ENCODE measurements at regions not wholly inside any gene's neighbourhood (a gene's known extent, or its start where the extent isn't known, plus 50 kb on each side); places are given as distances from the start of the nearest gene placed in this dataset.

DNA sequence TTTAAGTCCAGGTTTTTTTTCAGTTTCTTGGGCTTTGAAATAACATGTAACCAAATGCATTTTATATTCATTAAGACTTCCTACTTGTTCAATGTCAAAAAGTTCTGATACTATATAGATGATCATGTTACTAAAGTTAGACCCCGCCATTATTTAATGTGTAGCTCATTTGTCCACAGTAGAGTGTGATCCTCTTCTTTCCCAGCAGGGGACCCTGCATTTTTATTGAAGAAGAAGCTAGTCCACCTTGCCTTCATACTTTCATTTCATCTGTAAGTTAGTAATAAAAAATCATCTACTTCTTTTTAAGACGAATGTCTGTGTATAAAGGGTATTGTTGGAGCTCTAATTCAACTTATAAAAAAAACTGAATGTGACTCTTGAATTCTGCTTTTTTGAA is 404.6 kb downstream of the SI start:
- no peaks in the 10 kb centered on the region for H3K4me1 ChIP-seq
- H3K27ac ChIP-seq: no peak overlapping the region
- no peak for ATAC-seq
- no peaks in the 10 kb centered on the region for H3K9me3 ChIP-seq
- no peak for TF ChIP-seq POLR2AphosphoS5 (IDR thresholded peaks at IDR 0.05)
- no peak for TF ChIP-seq EP300 (IDR thresholded peaks at IDR 0.05)
- TF ChIP-seq POLR2A (IDR thresholded peaks at IDR 0.05): no peak
- no peak overlapping the region for H3K4me3 ChIP-seq
- no peaks in the 10 kb centered on the region for H3K27me3 ChIP-seq
- H3K36me3 ChIP-seq: no peaks in the 10 kb centered on the region
- 70 to 79% methylated on average over 2 of the region's 2 CpGs for WGBS, 2 donors (ENCODE audit: low coverage in 1 of 2)

DNA sequence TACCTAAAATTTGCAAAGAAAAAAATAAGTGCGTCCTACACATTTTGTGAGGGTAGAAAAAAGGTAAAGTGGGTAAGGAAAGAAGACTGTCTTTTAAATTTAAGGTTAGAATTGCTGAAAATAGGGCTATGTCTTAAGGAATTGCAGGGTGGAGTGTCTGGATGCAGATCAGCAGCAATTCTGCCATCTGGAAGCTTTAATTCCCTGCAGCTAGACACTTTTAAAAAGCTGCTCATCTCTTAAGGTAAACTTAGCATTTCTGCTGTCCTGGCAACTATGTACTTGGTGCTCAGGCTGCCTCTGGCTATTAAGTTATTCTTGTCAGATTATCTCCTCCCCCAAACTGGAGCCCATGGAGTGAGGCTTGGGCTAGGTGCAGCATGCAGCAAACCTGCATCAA is 420.2 kb downstream of the SI start:
- WGBS, 2 donors (ENCODE audit: low coverage in 1 of 2): 67 to 78% methylated on average over 1 of the region's 1 CpG
- no peaks in the 10 kb centered on the region for H3K9me3 ChIP-seq
- no peaks in the 10 kb centered on the region for H3K4me1 ChIP-seq
- H3K27me3 ChIP-seq: no peaks in the 10 kb centered on the region
- ATAC-seq: no peak
- no peak overlapping the region for H3K27ac ChIP-seq
- no peaks in the 10 kb centered on the region for H3K36me3 ChIP-seq
- no peak overlapping the region for H3K4me3 ChIP-seq
- TF ChIP-seq, protein P1, sequence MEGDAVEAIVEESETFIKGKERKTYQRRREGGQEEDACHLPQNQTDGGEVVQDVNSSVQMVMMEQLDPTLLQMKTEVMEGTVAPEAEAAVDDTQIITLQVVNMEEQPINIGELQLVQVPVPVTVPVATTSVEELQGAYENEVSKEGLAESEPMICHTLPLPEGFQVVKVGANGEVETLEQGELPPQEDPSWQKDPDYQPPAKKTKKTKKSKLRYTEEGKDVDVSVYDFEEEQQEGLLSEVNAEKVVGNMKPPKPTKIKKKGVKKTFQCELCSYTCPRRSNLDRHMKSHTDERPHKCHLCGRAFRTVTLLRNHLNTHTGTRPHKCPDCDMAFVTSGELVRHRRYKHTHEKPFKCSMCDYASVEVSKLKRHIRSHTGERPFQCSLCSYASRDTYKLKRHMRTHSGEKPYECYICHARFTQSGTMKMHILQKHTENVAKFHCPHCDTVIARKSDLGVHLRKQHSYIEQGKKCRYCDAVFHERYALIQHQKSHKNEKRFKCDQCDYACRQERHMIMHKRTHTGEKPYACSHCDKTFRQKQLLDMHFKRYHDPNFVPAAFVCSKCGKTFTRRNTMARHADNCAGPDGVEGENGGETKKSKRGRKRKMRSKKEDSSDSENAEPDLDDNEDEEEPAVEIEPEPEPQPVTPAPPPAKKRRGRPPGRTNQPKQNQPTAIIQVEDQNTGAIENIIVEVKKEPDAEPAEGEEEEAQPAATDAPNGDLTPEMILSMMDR (IDR thresholded peaks at IDR 0.05): no peak
- TF ChIP-seq POLR2AphosphoS5 (IDR thresholded peaks at IDR 0.05) (no peak), EP300 (IDR thresholded peaks at IDR 0.05) (no peak), POLR2A (IDR thresholded peaks at IDR 0.05) (no peak)

DNA sequence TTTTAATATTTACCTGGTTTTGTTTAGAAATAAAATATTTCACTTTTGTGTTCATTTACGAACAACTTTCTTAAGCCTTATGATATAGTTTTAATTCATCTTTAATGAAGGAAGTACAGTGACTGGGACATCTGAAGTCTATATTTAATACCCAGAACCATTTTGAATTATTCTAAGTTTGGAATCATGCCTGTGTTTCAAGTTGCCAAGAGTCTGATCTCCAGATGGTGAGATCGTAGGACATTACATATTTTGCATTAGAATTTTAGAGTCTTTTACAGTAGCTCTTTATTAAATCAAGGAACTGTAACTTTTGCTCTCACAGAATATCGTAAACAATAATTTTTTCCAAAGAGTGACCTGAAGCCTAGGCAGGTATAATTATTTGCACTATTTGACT is 420.7 kb downstream of the SI start:
- WGBS, 2 donors (ENCODE audit: low coverage in 1 of 2): 58 to 70% methylated on average over 3 of the region's 3 CpGs
- ATAC-seq: no peak
- TF ChIP-seq POLR2AphosphoS5 (IDR thresholded peaks at IDR 0.05) (no peak), POLR2A (IDR thresholded peaks at IDR 0.05) (no peak), EP300 (IDR thresholded peaks at IDR 0.05) (no peak)
- TF ChIP-seq, protein P1 (IDR thresholded peaks at IDR 0.05): no peak
- no peaks in the 10 kb centered on the region for H3K9me3 ChIP-seq
- no peak overlapping the region for H3K4me3 ChIP-seq
- no peaks in the 10 kb centered on the region for H3K36me3 ChIP-seq
- no peaks in the 10 kb centered on the region for H3K27me3 ChIP-seq
- H3K4me1 ChIP-seq: no peaks in the 10 kb centered on the region
- no peak overlapping the region for H3K27ac ChIP-seq

DNA sequence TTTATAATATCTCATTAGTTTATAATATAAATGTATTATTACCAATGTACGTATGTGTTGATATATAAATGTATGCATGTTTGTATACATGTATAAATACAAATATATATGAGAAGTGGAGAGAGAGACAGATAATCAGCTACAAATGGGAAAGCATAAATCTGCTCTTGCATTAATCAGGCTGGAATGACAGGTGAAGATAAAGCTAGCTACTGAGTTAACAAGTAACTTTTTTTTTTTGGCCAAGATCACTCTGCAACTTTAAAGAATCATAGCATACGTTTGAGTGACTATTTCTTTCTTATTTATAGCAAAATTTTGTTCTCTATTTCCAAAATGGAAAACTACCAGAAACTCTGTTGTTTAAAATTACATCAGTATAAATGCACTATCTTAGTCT is 422.8 kb downstream of the SI start:
- Histone ChIP-seq H3K9me3 (no peaks in the 10 kb centered on the region), H3K27me3 (no peaks in the 10 kb centered on the region), H3K36me3 (no peaks in the 10 kb centered on the region), H3K27ac (no peak overlapping the region), H3K4me3 (no peak overlapping the region), H3K4me1 (no peaks in the 10 kb centered on the region)
- TF ChIP-seq POLR2A (IDR thresholded peaks at IDR 0.05) (no peak), POLR2AphosphoS5 (IDR thresholded peaks at IDR 0.05) (no peak), EP300 (IDR thresholded peaks at IDR 0.05) (no peak)
- TF ChIP-seq, protein P1 (IDR thresholded peaks at IDR 0.05): no peak
- WGBS, 2 donors (ENCODE audit: low coverage in 1 of 2): 55 to 63% methylated on average over 2 of the region's 2 CpGs
- no peak for ATAC-seq

DNA sequence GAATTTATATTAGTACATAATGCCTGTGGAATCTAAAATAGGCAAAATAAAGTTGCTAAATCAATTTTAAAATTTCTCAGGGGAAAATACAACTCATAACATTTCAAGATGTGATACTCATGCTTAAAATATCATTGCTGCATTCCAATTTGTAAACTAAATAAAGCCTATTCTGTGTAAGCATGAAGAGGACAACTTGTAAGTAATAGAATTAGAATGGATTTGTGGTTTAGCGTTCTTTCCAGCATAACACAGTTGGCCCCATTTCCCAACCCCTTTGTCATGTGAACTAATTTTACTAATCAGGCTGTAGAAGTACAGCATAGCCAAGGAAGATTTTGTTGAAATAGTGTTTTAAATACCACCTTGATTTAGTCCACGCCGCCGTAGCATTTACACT is 437.2 kb downstream of the SI start:
- 73 to 82% methylated on average over 4 of the region's 4 CpGs for WGBS, 2 donors (ENCODE audit: low coverage in 1 of 2)
- Histone ChIP-seq H3K4me1 (no peaks in the 10 kb centered on the region), H3K9me3 (no peaks in the 10 kb centered on the region), H3K27me3 (no peaks in the 10 kb centered on the region), H3K4me3 (no peak overlapping the region), H3K27ac (no peak overlapping the region), H3K36me3 (no peaks in the 10 kb centered on the region)
- TF ChIP-seq, protein P1 (IDR thresholded peaks at IDR 0.05): no peak
- TF ChIP-seq EP300 (IDR thresholded peaks at IDR 0.05): no peak
- no peak for TF ChIP-seq POLR2A (IDR thresholded peaks at IDR 0.05)
- TF ChIP-seq POLR2AphosphoS5 (IDR thresholded peaks at IDR 0.05): no peak
- ATAC-seq: no peak

Data from gastroesophageal sphincter (tissue), 4 donors.